Fibroblast of gingiva (primary cell): ENCODE measurements at regions not wholly inside any gene's neighbourhood (a gene's known extent, or its start where the extent isn't known, plus 50 kb on each side); places are given as distances from the start of the nearest gene placed in this dataset.
"Not testable (repeated sequence)": the region's sequence is repeated elsewhere in the genome, so short reads cannot be mapped to it uniquely, and the experiment has no call there.

Source experiments
- DNase-seq: peaks from one replicate; pipeline ENCODE4 v3.0.0-alpha.2; 2011; ENCODE audit warnings: low read depth

DNA sequence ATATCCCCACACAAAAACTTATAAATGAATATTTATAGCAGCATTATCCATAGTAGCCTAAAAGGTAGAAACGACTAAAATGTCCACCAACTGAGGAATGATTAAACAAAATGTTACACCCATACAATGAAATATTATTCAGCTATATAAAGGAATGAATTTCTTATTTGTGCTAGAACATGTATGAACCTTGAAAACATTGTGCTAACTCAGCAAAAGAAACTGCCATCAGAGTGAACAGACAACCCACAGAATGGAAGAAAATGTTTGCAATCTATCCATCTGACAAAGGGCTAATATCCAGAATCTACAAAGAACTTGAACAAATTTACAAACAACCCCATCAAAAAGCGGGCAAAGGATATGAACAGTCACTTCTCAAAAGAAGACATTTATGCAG, 155.3 kb upstream of the DIAPH2 start:
- DNase-seq = not testable (repeated sequence)

GRCh38 chrX:96538104-96538725, 146.4 kb upstream of the DIAPH2 start:
- DNase-seq = no peak

DNA sequence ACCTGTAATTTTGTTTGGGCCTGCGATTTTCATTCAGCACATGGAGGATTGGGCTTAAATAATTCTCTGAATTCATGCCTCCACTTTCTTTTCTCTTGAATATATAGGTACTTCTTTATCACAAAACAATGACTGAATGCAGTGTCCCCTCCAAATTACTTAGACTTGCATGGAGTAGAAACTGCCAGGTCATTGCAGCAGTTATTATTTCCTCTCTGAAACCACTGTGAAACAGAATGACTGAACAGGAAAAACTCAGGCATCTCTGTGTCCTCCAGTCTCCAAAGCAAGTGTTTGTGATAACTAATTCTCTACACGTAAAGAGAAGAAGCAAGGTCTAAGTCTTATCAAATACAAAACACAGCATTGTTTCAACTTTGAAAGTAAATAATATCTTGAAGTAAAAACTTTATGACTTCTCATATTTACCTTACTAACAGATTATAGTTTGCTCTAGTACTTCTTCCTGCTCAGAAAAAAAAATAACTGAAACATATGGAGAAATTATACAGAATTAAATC, 144.5 kb upstream of the DIAPH2 start:
- no peak for DNase-seq

DNA sequence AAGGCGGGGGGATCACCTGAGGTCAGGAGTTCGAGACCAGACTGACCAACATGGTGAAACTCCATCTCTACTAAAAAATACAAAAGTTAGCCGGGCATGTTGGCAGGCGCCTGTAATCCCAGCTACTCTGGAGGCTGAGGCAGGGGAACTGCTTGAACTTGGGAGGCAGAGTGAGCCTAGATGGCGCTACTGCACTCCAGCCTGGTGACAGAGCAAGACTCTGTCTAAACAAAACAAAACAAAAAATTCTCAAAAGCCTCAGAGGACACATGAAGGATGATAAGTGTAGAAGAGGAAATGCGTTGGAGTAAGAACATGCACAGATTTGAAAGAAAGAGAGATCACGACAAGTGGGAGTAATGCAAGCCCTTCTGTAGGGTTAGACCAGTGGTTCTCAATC, 138.4 kb upstream of the DIAPH2 start:
- DNase-seq = peak; percentile 1

GRCh38 chrX:96551322-96551872, 133.2 kb upstream of the DIAPH2 start:
- DNase-seq = no peak

DNA sequence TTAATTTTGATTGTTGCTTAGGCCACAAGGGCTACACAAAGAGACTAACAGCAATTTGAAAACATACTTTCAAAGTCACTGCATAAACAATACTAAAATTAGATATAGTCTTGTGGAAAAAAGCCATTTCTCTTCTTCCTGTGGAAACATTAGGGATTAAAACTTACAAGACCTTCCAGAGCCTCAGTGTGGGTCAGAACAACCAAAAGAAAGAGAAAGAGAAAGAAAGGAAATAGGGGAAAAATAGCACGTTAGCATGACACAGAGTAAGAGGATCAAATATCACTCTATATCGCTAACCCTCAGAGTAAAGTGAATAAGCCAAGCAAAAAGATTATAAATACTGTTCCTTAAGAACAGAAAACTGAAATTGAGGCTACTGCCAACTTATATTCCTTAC, 127.8 kb upstream of the DIAPH2 start:
- peak; percentile 1 for DNase-seq

DNA sequence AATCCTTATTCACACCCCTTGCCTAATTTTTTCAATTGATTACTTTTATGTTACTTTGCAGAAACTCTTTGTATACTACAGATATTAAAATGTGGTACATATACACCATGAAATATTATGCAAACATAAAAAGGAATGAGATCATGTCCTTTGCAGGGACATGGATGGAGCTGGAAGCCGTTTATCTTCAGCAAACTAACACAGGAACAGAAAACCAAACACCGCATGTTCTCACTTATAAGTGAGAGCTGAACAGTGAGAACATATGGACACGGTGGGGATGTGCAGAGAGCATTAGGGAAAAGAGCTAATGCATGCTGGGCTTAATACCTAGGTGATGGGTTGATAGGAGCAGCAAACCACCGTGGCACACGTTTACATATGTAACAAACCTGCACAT, 123.5 kb upstream of the DIAPH2 start:
- not testable (repeated sequence) for DNase-seq

GRCh38 chrX:96563646-96564045, 121.0 kb upstream of the DIAPH2 start:
- peak; percentile 95 for DNase-seq

DNA sequence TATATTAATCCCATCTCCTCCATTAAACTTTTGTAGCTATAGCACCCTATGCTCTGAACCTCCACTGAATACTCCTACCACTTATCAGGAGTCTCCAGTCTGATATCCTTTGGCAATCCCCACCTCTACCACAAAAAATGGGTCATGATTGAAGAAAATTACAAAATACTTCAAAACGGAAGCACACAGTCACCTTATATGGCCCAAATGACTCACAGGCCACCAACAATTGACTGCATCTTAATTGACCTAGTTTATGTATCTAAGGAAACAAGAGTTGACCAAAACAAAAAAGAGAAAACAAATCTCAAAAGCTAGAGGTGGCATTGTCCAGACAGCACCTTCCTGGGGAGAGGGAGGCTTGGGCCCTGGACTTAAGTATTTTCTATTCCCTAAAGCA, 120.0 kb upstream of the DIAPH2 start:
- peak; percentile 57 for DNase-seq

DNA sequence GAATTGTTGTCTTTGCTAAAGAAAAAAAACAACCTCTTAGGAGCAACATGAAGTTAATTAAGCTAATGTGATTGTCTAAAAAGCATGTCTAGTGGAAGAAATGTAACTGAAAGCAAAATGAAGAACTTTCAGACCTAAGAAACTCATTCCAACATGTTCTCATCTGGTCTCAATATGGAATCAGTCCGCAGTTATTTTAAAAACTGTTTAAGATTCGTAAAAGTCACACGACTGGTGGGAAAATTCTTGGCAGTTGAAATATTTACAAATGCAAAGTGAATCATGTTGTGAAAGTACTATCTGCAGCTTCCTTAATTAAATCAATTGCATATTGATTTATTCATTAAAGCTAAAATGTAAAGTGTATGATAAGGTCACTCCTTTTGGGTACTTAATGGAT, 117.8 kb upstream of the DIAPH2 start:
- peak; percentile 39 for DNase-seq

GRCh38 chrX:96568071-96568470, 116.6 kb upstream of the DIAPH2 start:
- peak; percentile 20 for DNase-seq

- no peak for DNase-seq
These were observed 115.6 kb upstream of the DIAPH2 start for GRCh38 chrX:96569034-96569433.

DNA sequence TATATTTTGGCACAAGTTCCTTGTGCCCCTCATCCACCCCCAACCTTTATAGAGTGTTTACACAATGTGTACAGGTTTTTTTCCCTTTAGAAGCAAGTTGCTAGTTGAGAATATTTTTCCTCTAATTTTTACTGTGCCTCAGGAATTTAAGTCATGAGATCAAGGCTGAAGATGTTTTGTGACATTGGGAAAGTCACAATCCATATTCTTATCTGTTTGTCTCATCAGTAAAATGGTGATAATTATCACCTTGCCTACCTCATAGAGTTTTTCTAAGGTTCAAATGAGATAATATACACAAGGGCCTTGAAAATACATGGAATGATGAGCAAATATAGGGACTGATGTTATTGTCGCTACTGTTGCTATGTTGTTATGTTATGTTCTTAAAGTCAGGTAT, 109.6 kb upstream of the DIAPH2 start:
- no peak for DNase-seq

DNA sequence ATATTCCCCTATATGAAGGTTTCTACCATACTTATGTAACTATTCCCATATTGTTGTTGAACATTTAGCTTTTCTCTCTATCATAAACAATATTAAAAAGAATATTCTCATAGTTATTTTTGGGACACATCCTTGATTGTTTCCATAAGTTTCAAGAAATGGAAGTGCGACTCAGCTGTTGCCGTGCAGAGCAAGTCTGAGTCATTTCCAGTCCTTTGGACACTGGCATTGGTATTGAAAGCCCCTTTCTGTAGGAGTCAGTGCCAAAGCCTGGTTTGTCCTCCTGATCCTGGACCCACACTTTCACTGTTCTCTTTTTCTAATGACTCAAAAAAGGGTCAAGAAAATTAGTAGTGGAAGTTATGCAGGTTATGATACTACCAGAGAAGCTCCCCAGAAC, 108.3 kb upstream of the DIAPH2 start:
- DNase-seq = peak; percentile 19

- DNase-seq = no peak
These were observed 105.9 kb upstream of the DIAPH2 start for GRCh38 chrX:96578781-96579180.

DNA sequence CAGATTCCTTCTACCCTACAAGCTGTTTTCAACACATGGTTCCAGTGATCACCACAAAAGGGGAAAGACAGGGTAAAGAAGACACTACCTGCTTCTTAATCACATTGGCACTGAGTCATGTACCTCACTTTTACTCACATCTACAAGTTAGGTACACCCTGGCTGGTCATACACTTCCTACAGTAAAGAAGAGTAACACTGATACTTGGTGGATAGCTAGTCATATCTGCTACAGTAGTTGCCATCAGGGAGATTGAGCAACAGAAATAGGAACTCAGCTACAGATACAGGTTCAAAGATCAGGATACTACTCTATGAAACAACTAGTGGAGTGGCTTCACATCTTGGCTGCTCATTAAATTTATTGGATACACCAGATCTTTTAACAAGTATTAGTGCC, 105.4 kb upstream of the DIAPH2 start:
- DNase-seq = no peak

DNA sequence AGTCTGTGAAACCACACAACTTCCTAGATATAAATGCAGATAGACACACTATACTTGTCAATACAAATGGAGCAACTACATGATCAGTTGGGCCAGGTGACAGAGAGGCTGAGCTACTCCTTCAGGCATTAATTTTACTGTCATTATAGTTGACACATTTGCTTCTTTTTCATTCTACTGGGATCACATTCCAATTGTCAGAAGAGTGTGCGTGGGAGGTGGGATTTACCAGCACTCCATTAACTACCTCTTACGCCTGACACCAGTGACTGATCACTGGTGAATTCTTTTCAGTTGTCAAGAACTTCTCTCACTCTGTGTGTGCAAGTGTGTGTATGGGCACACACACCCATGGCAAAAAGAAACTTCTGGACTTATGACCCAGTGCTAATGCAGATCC, 94.2 kb upstream of the DIAPH2 start:
- DNase-seq = no peak

- peak; percentile 59 for DNase-seq
These were observed 93.2 kb upstream of the DIAPH2 start for GRCh38 chrX:96591421-96591820.

- DNase-seq = not testable (repeated sequence)
These were observed 86.8 kb upstream of the DIAPH2 start for GRCh38 chrX:96597847-96598246.

GRCh38 chrX:96611619-96612362, 72.9 kb upstream of the DIAPH2 start:
- peak; percentile 87 for DNase-seq

DNA sequence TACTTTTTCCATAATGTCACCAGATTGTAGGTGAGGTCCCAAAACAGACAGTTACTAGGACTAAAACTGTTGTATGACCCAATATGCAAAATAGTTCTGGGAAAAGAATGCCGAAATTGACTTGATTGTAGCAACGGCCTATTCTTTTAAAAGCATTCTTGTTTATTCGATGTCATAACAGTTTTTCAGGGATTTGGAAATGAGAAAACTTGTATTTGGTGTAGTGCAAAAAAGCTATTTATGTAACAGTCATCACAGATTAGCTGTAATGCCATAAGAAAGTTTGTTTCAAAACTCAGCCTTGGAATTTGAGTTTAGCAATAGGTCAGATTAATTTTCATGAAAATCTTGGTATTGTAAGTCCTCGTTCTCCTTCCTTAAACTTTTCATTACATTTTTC, 69.2 kb upstream of the DIAPH2 start:
- DNase-seq = peak; percentile 84

- peak; percentile 66 for DNase-seq
These were observed 65.1 kb upstream of the DIAPH2 start for GRCh38 chrX:96619588-96619987.

- DNase-seq = peak; percentile 58
These were observed 62.8 kb upstream of the DIAPH2 start for GRCh38 chrX:96621811-96622210.
